ENCODE measurements at regions not wholly inside any gene's neighbourhood (a gene's known extent, or its start where the extent isn't known, plus 50 kb on each side); places are given as distances from the start of the nearest gene placed in this dataset.
A peak's percentile ranks its signal among the peaks of the same experiment; 100 is the strongest.
"Not testable (repeated sequence)": the region's sequence is repeated elsewhere in the genome, so short reads cannot be mapped to it uniquely, and the experiment has no call there.

DNA sequence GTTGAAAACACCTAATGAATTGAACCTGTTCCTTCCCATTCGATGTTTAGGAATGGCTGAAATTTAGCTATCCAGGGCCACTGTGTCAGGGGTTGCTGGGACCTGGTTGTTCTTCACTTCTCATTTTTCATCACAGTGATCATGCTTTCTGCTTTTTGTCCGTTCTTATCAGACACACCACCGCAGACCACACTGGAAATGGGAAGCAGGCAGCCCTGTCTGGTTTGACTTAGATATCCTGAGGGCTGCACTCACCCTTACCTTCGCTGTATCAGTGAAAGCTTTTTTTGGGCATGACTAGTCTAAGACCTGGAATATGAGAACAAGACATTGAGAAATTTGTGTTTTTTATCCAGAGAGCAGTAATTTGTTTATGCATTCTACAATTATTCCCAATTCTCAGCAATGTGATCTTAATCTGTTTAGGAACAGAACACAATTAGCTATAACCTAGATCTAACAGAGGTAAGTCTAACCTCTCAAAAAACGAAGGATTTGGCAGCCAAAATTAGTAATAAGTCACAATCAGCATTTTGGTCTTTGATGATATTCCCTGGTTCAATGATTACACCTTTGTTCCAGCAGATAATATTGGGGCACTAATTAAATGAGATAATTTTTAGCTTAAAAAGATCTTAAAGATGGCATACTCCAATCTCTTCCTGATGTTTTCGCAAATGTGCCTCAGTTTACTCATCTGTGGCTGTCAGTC is 126.0 kb upstream of the GOT2 start:
- H3K4me3 ChIP-seq (ENCODE audit: low read length) = no peak overlapping the region
- DNase-seq (ENCODE audit: low read depth, low spot score) = no peak

DNA sequence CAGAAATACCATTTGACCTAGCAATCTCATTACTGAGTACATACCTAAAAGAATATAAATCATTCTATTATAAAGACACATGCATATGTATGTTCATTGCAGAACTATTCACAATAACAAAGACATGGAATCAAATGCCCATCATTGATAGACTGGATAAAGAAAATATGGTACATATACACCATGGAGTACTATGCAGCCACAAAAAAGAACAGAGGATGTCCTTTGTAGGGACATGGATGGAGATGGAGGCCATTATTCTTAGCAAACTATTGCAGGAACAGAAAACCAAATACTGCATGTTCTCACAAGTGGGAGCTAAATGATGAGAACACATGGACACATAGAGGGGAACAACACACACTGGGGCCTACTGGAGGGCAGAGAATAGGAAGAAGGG is 124.5 kb upstream of the GOT2 start:
- H3K4me3 ChIP-seq (ENCODE audit: low read length); DNase-seq (ENCODE audit: low read depth, low spot score): not testable (repeated sequence)

DNA sequence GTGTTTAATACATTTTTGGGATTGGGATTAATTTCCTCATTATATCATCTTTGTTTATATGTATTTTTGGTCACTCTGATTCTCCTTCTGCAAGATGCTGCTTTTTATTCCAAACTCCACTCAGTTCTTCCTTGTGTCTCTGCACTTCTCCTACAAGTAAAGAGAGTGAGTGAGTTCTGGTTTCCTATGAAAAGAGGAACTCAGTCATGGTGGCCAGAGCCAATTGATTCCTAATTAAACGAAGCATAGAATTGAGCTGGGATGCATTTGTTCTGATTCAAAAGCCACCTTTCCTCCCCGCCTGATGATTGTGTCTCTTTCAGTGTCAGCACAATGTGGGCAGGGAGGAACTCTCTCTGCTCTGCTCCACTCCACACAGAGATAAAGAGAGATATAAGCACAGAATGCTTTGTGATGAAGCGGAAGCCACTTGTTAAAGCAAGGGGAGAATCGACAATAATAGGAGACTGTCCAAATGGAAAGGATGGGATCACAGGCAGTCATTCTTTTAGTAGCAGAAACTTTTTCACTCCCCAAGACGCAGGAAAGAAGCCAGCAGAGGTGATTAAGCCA is 121.3 kb upstream of the GOT2 start:
- DNase-seq (ENCODE audit: low read depth, low spot score) = no peak

DNA sequence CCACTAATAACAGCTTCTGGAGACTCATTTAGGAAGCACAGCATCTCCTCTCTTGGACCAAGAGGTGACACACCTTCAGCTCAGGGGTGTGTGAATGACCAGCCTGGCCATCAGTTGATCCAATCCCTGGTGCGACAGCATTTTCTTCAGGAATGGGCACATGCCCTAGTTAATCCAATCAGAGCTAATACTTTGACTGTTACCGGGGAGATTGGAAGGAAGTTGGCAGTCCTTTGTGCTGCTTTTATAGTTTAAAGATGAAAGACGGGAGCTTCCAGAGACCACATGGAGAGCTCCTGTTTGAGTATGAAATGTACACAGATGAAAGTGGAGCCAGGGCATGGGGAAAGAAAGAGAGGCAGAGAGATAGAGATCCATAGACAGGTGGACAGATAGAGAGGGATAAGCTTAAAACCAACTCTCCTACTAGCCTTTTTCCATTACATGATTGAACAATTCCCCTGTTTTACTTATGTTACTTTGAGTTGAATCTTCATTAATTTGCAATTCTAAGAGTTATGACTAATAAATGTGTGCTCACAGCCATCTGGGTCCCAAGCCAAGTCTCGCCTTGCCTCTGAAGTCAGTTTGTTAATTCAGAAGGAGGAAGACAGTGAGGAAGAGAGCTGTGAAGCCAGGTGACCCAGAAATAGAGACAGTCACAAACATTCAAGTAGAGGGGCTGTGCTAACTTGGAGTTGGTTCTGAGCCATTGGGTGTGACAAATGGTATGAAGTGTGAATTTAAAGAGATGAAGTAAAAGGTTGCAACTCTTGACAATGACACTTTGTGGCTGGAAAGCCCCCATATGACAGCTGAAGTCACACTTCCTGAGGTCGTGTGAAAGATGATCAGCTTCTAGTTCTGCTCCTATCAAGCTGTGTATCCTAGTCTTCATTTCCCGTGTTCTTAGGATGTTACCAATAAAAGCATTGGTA is 120.0 kb upstream of the GOT2 start:
- DNase-seq (ENCODE audit: low read depth, low spot score) = no peak

More for the DNA sequence above, 121.3 kb upstream of the GOT2 start:
- H3K4me3 ChIP-seq (ENCODE audit: low read length) = no peak overlapping the region

DNA sequence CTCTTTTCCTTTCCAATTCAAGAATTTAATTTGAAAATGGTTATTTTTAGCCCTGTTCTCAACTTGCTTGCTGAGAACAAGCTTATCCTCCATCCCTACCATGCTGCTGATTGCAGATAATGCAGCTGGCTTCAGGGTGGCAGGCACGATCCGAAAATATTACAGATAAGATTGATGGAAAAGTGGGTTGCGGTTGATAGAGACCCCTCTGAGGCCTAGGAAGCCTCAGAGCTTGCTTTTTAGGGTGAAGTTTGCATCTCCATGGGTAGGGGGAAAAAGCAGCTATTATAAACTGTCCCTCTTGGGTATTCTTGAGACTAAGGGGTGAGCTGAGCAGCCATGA is 116.5 kb upstream of the GOT2 start:
- no peak overlapping the region for H3K4me3 ChIP-seq (ENCODE audit: low read length)
- DNase-seq (ENCODE audit: low read depth, low spot score) = no peak

More for the DNA sequence above, 120.0 kb upstream of the GOT2 start:
- H3K4me3 ChIP-seq (ENCODE audit: low read length) = no peak overlapping the region

DNA sequence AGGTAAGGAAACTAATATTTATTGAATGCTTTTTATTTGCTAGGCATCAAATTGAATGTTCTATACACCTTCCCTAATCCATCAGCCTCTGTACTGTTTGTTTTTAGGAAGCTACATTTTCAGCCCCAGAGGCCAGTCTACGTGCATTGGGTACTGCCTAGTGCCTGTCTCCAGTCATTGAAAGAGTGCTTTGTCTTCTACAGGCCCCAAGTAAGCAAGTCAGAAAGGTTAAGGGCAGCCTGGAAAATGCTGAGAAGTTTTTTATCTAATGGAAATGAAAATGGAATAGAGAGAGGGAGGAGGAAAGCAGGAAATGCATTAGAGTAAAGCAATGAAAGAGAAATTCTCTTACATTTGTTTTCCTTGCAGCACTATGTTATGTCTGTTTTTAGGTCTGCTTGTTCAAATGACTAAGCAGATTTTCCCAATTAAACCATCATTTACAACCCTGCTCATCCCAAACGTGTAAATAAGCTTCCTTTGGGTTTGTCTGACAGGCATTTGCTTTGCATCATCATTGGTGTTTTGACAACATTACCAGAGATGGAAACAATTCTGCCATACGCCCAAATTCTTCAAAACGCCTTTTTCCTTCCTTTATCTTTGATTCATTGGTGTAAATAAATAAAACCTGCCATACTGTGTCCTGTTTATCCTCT is 116.0 kb upstream of the GOT2 start:
- no peak for DNase-seq (ENCODE audit: low read depth, low spot score)
- no peak overlapping the region for H3K4me3 ChIP-seq (ENCODE audit: low read length)

DNA sequence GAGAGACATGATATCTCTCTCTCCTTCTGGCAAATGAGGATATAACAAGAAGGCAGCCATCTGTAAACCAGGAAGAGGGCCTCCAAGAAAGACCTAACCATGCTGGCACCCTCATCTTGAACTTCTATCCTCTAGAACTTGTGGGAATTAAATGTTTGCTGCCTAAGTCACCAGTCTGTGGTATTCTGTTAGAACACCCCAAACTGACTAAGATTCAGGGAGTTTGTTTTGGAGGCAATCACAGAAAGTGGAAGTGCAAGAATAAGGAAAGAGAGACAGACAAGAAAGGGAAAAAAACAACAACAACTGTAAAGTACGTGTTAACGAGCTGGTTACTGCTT is 114.5 kb upstream of the GOT2 start:
- no peak overlapping the region for H3K4me3 ChIP-seq (ENCODE audit: low read length)
- DNase-seq (ENCODE audit: low read depth, low spot score) = no peak

DNA sequence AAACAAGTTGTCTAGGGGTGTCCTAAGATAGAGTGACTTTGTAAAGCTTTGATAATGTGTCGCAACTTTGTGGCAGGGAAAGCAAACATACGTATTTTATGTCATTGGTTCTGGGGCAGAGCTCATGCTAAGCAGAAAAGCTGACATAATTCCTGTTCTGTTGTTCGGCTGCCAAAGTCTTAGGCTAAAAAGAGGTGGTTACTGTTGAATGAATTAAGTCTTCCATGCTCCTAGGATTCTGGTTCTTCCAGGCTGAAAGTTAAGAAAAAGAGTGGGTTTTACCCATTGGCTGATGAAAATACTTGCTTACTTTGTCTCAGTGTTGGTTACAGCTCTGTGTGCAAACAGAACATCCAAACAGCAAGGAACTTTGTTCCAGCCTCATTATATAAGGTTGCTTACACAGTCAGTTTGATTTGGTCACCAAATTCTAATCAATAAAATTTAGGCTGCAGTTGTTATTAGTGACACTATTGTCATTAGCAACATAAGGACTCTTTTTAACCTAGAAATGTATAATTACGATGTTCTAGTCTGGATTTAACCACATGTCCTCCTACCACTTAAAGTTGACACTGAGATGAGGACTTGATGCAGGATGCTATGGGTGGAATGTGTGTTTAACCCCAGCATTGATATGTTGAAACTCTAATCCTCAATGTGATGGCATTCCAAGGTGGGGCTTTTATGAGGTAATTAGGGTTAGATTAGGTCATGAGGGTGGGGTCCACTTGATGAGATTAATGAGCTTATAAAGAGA is 114.0 kb upstream of the GOT2 start:
- DNase-seq (ENCODE audit: low read depth, low spot score) = no peak
- no peak overlapping the region for H3K4me3 ChIP-seq (ENCODE audit: low read length)

DNA sequence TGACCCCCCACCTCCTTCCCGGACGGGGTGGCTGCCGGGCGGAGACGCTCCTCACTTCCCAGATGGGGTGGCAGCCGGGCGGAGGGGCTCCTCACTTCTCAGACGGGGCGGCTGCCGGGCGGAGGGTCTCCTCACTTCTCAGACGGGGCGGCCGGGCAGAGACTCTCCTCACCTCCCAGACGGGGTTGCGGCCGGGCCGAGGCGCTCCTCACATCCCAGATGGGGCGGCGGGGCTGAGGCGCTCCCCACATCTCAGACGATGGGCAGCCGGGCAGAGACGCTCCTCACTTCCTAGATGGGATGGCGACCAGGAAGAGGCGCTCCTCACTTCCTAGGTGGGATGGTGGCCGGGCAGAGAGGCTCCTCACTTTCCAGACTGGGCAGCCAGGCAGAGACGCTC is 112.1 kb upstream of the GOT2 start:
- DNase-seq (ENCODE audit: low read depth, low spot score) = not testable (repeated sequence)

DNA sequence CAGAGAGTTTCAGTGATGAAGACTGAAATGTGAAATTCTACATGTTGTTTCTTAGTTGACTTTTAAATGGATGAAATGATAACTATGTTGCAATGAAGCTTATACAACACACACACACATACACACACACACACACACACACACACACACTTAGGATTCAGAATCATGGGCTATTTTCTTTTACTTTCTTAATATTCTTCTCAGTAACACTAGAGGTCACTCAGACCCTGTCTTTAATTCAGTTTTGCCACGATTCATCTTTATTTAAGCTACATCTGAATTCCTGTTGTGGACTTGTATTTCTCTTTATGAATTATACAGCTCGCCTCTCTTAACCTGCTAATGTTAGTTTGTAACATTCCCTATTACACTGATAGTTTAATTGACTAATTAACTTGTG is 109.6 kb upstream of the GOT2 start:
- no peak overlapping the region for H3K4me3 ChIP-seq (ENCODE audit: low read length)
- peak; percentile 18 for DNase-seq (ENCODE audit: low read depth, low spot score)

More for the DNA sequence above, 112.1 kb upstream of the GOT2 start:
- H3K4me3 ChIP-seq (ENCODE audit: low read length) = not testable (repeated sequence)

DNA sequence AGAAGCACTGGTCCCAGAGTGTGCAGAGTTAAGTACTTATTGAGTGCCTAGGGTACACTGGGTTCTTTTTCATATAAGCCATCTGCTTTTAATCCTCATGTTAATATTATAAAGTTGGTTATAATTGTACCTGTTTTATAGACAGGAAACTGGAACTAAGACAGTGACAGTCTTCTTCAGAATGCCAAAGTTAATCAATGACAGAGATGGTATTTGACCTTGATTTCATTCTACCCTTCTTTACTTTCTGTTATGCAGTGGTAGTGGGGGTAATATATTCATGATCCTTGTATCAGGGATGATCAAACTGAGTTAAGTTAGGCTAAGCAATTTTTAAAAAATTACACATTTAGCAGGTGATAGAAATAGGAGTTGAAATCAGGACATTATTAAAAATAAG is 108.6 kb upstream of the GOT2 start:
- no peak for DNase-seq (ENCODE audit: low read depth, low spot score)
- H3K4me3 ChIP-seq (ENCODE audit: low read length) = no peak overlapping the region

DNA sequence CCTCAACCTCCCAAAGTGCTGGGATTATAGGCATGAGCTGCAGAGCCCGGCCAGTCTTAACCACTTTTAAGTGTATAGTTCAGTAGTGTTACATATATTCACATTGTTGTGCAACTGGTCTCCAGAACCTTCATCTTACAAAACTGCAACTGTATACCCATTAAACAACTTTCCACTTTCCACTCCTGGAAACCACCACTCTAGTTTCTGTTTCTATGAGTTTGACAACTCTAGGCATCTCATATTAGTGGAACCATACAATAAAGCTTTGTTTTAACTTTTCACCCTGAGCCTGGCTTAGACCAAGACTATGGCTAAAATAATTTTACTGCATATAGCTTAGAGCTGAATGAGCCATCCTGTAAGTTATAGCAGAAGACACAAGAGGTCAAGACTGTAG is 108.0 kb upstream of the GOT2 start:
- no peak for DNase-seq (ENCODE audit: low read depth, low spot score)
- no peak overlapping the region for H3K4me3 ChIP-seq (ENCODE audit: low read length)

DNA sequence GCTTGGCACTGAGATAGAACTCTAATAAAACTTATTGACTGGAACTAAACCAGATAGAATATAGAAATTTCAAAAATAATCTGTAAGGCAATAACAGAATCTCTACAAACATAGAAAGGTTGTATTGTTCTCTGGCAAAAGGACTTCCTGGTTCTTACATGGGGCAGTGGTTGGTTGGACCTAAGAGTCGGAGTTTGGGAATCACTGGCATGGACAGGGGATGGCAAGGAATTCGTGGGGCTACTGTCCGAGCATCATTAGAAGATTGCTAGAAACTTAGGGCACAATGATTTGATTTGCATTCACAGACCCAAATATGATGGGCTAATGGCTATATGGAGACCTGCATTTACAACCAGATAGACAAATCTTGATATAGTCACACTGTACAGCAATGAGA is 103.8 kb upstream of the GOT2 start:
- H3K4me3 ChIP-seq (ENCODE audit: low read length) = no peak overlapping the region
- DNase-seq (ENCODE audit: low read depth, low spot score) = no peak

DNA sequence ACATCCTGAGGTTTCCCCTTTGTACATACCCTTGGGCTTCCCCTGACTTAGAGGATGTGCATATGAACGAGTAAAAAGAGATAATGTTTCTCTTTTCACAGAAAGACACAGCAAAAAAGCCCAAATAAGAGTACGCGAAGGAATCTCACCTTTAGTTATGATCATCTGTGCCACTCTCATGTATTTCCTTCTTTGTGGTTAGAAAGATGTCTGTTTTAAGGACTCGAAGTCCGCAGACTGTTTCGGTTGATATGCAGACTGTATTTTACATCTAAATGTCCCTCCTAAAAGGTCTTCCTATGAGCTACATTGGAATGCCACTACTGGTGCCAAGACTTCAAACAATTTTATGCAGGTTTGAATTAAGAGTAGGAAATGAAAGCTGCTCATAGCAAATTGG is 102.3 kb upstream of the GOT2 start:
- H3K4me3 ChIP-seq (ENCODE audit: low read length) = no peak overlapping the region
- DNase-seq (ENCODE audit: low read depth, low spot score) = no peak

DNA sequence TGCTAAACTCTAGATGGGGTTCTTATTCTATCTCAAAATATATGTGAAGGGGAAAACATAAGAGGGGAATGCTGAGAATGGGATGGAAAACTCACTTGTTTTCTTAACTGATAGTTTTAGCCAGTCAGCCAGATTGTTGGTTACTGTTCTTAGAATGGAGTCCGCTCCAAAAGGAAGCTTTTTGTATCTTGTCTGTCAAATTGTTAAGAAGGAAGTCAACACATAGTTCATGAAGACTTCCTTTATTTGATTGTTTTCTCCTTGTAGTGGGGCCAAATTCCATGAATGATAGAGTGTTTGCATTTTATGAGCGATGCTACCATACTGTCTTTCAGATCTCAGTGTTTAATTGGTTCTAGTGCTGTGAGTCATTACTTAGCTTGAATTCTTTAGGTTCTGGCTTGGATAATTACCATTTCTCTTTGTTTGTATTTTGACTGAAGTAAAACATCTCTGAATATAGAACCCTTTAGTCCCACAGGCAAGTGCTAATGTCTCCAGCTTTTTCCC is 98.3 kb upstream of the GOT2 start:
- H3K4me3 ChIP-seq (ENCODE audit: low read length) = no peak overlapping the region
- no peak for DNase-seq (ENCODE audit: low read depth, low spot score)

DNA sequence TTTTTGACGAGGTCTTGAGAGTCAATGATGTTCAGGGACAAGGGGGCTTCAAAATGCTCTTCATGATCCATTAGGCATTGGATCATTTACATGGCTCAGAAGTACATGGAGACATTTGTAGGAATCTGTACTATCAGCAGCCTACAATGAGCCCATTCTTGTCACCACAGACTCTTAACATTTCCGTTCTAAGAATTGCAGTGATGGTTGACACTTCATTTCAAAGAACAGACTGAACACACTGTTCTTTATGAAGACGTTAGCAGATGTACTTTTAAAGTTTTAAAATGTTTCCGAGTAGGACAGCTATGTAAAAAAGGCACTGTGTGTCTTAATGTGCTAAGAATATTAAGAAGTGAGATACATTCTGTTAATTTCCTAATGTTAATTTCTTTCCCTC is 97.3 kb upstream of the GOT2 start:
- H3K4me3 ChIP-seq (ENCODE audit: low read length) = no peak overlapping the region
- no peak for DNase-seq (ENCODE audit: low read depth, low spot score)

DNA sequence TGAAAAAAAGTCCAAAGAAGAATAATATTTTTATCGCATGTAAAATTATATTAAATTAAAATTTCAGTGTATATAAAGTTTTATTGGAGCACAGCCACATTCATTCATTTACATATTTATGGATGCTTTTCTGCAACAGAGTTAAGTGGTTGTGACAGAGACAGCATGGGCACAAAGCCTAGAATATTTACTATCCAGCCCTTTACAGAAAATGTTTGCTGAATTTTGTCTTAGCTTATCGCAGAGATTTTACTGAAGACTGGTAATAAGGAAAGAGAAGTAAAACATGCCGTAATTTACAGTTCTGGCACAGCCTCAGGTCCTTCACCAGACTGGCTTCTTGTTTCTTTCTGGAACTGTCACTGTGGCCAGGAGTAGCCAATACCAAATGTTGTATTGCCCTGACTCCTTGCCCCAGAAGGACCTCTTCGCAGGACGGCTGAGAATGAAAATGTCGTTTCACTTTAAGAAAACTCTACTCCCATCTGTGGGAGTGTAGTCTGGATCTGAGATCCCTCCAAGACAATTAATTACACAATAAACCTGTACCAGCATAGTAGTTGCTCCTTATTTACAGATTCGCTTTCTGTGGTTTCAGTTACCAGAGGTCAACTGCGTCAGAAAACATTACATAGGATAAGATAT is 94.9 kb upstream of the GOT2 start:
- no peak overlapping the region for H3K4me3 ChIP-seq (ENCODE audit: low read length)
- no peak for DNase-seq (ENCODE audit: low read depth, low spot score)

DNA sequence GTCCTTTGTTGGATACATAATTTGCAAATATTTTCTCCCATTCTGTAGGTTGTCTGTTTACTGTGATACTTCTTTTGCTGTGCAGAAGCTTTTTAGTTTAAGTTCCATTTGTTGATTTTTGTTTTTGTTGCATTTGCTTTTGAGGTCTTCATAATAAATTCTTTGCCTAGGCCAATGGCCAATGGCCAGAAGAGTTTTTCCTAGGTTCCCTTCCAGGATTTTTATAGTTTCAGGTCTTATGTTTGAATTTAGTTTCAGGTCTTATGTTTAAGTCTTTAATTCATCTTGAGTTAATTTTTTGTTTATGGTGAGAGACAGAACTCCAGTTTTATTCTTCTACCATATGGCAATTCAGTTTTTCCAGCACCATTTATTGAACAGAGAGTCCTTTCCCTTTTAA is 90.1 kb upstream of the GOT2 start:
- no peak for DNase-seq (ENCODE audit: low read depth, low spot score)
- H3K4me3 ChIP-seq (ENCODE audit: low read length) = no peak overlapping the region

DNA sequence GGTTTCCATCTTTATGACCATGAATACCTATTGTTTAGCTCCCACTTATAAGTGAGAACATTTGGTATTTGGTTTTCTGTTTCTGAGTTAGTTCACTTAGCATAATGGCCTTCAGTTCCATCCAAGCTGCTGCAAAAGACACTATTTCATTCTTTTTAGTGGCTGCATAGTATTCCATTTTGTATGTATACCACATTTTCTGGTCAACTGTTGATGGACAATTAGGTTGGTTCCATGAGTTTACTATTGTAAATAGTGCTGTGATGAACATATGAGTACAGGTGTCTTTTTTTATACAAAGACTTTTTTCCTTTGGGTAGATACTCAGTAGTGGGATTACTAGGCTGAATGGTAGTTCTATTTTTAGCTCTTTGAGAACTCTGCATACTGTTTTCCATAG is 87.8 kb upstream of the GOT2 start:
- no peak overlapping the region for H3K4me3 ChIP-seq (ENCODE audit: low read length)
- no peak for DNase-seq (ENCODE audit: low read depth, low spot score)

All from Jurkat, Clone E6-1 (cell line).